ENCODE measurements at regions not wholly inside any gene's neighbourhood (a gene's known extent, or its start where the extent isn't known, plus 50 kb on each side); places are given as distances from the start of the nearest gene placed in this dataset.

DNA sequence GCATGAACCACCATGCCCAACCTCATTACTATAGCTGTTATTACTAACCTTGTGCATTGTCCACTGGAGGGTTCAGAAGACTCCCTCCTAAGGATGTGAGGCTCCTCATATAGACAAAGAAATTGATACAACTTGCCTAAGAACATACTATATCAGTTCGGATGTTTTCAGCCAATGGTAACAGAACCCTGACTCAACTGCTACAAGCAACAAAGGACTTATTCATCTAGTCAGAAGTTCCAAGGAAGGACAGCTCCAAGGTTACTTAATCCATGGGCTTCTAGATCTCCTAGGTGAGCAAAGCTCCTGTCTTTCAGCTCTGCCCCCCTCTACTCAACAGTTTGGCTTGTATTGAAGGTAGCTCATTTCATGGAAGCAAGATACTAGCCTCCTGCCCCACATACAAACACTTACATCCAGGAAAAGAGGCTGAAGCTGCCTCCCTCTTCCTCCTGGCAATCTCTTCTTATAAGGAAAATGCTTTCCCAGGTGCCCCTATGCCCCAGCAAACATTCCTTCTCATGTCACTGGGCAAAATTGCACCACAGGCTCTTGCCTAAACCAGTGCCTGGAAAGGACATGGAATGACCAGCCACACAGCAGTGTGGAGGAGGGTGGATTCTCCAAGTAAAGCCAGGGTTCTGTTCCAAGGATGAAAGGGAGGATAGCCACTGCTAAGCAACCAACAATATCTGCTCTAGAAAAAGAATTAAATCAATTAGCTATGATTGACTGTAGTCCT, 497.8 kb downstream of the FOXO1 start:
- peaks cover 14% of the 10 kb centered on the region for H3K27me3 Mint-ChIP-seq (ENCODE audit: low read depth)
- H3K9me3 Mint-ChIP-seq: no peaks in the 10 kb centered on the region
- H3K4me1 Mint-ChIP-seq: peaks cover 49% of the 10 kb centered on the region
- no peak overlapping the region for H3K4me3 Mint-ChIP-seq
- TF ChIP-seq, protein P1, sequence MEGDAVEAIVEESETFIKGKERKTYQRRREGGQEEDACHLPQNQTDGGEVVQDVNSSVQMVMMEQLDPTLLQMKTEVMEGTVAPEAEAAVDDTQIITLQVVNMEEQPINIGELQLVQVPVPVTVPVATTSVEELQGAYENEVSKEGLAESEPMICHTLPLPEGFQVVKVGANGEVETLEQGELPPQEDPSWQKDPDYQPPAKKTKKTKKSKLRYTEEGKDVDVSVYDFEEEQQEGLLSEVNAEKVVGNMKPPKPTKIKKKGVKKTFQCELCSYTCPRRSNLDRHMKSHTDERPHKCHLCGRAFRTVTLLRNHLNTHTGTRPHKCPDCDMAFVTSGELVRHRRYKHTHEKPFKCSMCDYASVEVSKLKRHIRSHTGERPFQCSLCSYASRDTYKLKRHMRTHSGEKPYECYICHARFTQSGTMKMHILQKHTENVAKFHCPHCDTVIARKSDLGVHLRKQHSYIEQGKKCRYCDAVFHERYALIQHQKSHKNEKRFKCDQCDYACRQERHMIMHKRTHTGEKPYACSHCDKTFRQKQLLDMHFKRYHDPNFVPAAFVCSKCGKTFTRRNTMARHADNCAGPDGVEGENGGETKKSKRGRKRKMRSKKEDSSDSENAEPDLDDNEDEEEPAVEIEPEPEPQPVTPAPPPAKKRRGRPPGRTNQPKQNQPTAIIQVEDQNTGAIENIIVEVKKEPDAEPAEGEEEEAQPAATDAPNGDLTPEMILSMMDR (IDR thresholded peaks at IDR 0.05; ENCODE audit: unreplicated experiment in 3 of 3): no peak
- H3K27ac Mint-ChIP-seq: peak overlapping the region in 2 of 3 experiments; percentile 5 to 44
- no peaks in the 10 kb centered on the region for H3K36me3 Mint-ChIP-seq (ENCODE audit: low read depth)

DNA sequence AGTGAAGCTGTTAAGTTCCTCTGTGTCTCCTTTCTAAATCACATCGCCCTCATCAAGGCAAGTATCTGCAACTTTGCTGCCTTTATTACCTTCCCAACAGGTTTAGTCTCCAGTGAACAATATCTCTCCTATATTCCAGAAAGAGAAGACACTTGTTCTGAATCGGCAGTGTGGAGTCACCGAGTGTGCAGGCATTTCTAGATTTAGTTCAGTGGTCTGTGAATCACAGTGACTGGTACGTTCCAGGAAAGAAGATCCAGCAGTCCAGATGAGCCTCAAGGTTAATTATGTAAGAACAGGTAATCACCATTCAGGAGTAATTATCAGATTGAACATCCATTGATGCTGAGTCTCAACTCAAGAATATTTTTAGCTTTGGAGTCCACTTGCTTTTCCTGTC, 497.0 kb downstream of the FOXO1 start:
- H3K27ac Mint-ChIP-seq: peak overlapping the region in 2 of 3 experiments; percentile 5 to 44
- H3K9me3 Mint-ChIP-seq: no peaks in the 10 kb centered on the region
- no peak overlapping the region for H3K4me3 Mint-ChIP-seq
- H3K4me1 Mint-ChIP-seq: peaks cover 51% of the 10 kb centered on the region
- no peaks in the 10 kb centered on the region for H3K36me3 Mint-ChIP-seq (ENCODE audit: low read depth)
- peaks cover 14% of the 10 kb centered on the region for H3K27me3 Mint-ChIP-seq (ENCODE audit: low read depth)
- TF ChIP-seq, protein P1 (IDR thresholded peaks at IDR 0.05; ENCODE audit: unreplicated experiment in 3 of 3): no peak

DNA sequence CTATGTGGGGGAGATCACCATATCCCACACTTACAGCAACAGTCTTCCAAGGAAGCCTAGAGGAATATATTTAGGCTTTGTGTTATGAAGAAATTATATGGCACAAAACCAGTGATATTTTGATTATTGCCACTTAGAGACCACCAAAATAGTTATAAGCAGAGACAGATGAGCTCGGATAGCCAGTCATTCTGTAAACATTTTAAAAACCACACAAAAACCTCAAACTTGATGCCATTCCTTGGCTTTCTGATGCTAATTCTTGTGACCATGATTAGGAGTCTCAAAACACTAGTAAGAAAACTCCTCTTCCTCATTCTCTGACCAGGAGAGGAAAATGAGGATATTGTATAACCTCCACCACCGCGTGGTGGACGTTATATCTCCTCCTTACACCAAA, 496.4 kb downstream of the FOXO1 start:
- peak overlapping the region in 2 of 3 experiments; percentile 44 to 71 for H3K27ac Mint-ChIP-seq
- no peaks in the 10 kb centered on the region for H3K36me3 Mint-ChIP-seq (ENCODE audit: low read depth)
- TF ChIP-seq, protein P1 (IDR thresholded peaks at IDR 0.05; ENCODE audit: unreplicated experiment in 3 of 3): no peak
- H3K27me3 Mint-ChIP-seq (ENCODE audit: low read depth): peaks cover 14% of the 10 kb centered on the region
- H3K4me1 Mint-ChIP-seq: peaks cover 50% of the 10 kb centered on the region
- H3K4me3 Mint-ChIP-seq: no peak overlapping the region
- no peaks in the 10 kb centered on the region for H3K9me3 Mint-ChIP-seq

DNA sequence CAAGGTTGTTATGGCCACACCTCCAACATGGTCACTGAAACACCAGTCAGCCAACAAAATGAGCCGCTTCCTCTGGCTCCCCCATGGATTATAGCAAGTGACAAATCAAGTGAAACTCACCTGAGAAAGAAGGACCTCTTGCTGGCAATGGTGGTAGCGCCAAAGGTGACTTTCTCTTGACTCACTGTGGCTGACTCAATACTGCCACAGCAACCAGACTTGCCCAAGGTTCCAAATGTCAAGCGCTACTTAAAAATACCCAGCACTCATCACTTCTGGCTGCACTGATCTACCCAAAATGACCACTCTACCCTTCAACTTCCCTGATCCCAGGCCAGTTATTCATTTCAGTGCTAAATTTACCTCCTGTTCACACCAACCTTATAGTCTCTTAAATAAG, 495.5 kb downstream of the FOXO1 start:
- Mint-ChIP-seq H3K36me3 (ENCODE audit: low read depth) (no peaks in the 10 kb centered on the region), H3K4me1 (peaks cover 43% of the 10 kb centered on the region), H3K4me3 (no peak overlapping the region), H3K9me3 (no peaks in the 10 kb centered on the region), H3K27ac (no peak overlapping the region), H3K27me3 (ENCODE audit: low read depth) (peaks cover 17% of the 10 kb centered on the region)
- TF ChIP-seq, protein P1 (IDR thresholded peaks at IDR 0.05; ENCODE audit: unreplicated experiment in 3 of 3): no peak

DNA sequence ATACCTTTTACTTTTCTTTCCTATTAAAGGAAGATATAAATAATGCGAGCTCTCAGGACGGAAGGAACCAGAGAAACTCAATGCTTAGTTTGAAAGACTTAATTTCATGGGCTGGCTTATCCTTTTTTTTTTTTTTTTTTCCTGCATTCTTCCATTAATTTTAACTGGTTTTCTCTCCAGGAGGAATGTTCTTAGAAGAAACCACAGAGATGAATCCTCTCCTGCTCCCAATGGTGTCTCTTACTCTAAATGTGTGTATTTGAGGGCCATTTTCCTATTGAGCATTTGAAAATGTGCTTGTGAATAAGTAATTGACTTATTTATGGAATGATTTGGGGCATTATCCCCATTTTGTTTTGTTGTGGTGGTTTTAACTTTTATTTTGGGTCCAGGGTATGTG, 494.9 kb downstream of the FOXO1 start:
- Mint-ChIP-seq H3K36me3 (ENCODE audit: low read depth) (no peaks in the 10 kb centered on the region), H3K4me3 (no peak overlapping the region), H3K4me1 (peaks cover 47% of the 10 kb centered on the region), H3K27me3 (ENCODE audit: low read depth) (peaks cover 17% of the 10 kb centered on the region), H3K27ac (no peak overlapping the region), H3K9me3 (no peaks in the 10 kb centered on the region)
- TF ChIP-seq, protein P1 (IDR thresholded peaks at IDR 0.05; ENCODE audit: unreplicated experiment in 3 of 3): no peak

DNA sequence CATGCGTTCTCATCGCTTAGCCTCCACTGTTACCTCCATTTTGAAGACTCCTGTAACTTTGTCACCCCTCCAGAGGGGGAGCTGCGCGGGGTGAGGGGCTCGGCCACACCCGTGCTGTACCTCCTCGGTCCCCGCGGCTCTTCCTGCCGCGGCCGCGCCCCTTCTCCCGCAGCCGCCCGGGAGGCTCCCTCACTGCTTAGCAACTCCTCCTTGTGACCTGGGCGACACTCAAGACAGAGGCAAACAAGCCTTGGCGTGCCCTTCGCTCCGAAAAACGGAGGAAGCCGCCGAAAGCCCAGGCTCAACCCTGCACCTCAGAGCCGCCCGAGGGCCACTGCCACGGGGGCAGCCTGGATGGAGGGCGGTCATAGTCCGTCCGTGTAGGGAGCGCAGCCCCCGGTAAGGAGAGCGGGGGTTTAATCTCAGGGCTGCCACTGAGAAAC, 494.3 kb downstream of the FOXO1 start:
- H3K4me1 Mint-ChIP-seq: peaks cover 45% of the 10 kb centered on the region
- TF ChIP-seq, protein P1 (IDR thresholded peaks at IDR 0.05; ENCODE audit: unreplicated experiment in 3 of 3): no peak
- no peaks in the 10 kb centered on the region for H3K36me3 Mint-ChIP-seq (ENCODE audit: low read depth)
- H3K27me3 Mint-ChIP-seq (ENCODE audit: low read depth): peaks cover 17% of the 10 kb centered on the region
- no peak overlapping the region for H3K27ac Mint-ChIP-seq
- peak overlapping the region in 1 of 3 experiments; percentile 25 for H3K4me3 Mint-ChIP-seq
- H3K9me3 Mint-ChIP-seq: no peaks in the 10 kb centered on the region
